DOHH2 (cell line): ENCODE measurements at regions not wholly inside any gene's neighbourhood (a gene's known extent, or its start where the extent isn't known, plus 50 kb on each side); places are given as distances from the start of the nearest gene placed in this dataset.

Source experiments
- CTCF ChIP-seq: fragments of 200-600 bp; sonication (generic); IDR thresholded peaks from one replicate; pipeline ENCODE4 v1.5.1; 2014; ENCODE audit warnings: antibody characterized with exemption, mild to moderate bottlenecking, low read depth, low read length; ENCODE audit not compliant: poor library complexity, severe bottlenecking
- EZH2phosphoT487 ChIP-seq: fragments of 200-600 bp; sonication (generic); IDR thresholded peaks from 2 replicates; pipeline ENCODE4 v1.6.1; 2017; ENCODE audit warnings: borderline replicate concordance, mild to moderate bottlenecking, antibody characterized with exemption, low read length, moderate library complexity, mixed read lengths

- no peak for TF ChIP-seq CTCF
- TF ChIP-seq EZH2phosphoT487 = no peak
These were observed 322.6 kb upstream of the KIAA1217 start for GRCh38 chr10:23886355-23886754.
